GM23338 (cell line): ENCODE measurements at regions not wholly inside any gene's neighbourhood (a gene's known extent, or its start where the extent isn't known, plus 50 kb on each side); places are given as distances from the start of the nearest gene placed in this dataset.

ENCODE experiments used
- ATAC-seq: fragments of 200-7000 bp; cut with Tn5 transposase; 3 replicates; pipeline ENCODE4 v1.9.1; 2020
- DNase-seq: peaks from one replicate; pipeline ENCODE4 v3.0.0-alpha.2; 2015; ENCODE audit warnings: low spot score
- H2AFZ ChIP-seq: fragments of 200-600 bp; sonication (generic); 2 replicates; pipeline ENCODE4 v1.8.0; 2016; ENCODE audit warnings: antibody characterized with exemption, mild to moderate bottlenecking, moderate library complexity
- H3F3A ChIP-seq: fragments of 200-600 bp; sonication (generic); replicated peaks from 2 replicates; pipeline ENCODE4 v1.8.0; 2017; ENCODE audit warnings: antibody characterized with exemption, mixed run types, low read depth
- H3K27ac ChIP-seq: fragments of 200-600 bp; sonication (generic); 2 replicates; pipeline ENCODE4 v1.6.1; 2016; ENCODE audit warnings: low read depth
- H3K27me3 ChIP-seq: fragments of 200-600 bp; sonication (generic); 2 replicates; pipeline ENCODE4 v1.8.0; 2016; ENCODE audit warnings: mild to moderate bottlenecking, mixed run types, moderate library complexity; ENCODE audit not compliant: insufficient read depth
- H3K36me3 ChIP-seq: fragments of 200-600 bp; sonication (generic); 2 replicates; pipeline ENCODE4 v1.8.0; 2016; ENCODE audit warnings: mild to moderate bottlenecking; ENCODE audit not compliant: insufficient read depth
- H3K4me1 ChIP-seq: fragments of 200-600 bp; sonication (generic); 2 replicates; pipeline ENCODE4 v1.8.0; 2016; ENCODE audit warnings: mild to moderate bottlenecking, moderate library complexity; ENCODE audit not compliant: insufficient read depth
- H3K4me2 ChIP-seq: fragments of 200-600 bp; sonication (generic); 2 replicates; pipeline ENCODE4 v1.7.1; 2017; ENCODE audit warnings: mixed run types
- H3K4me3 ChIP-seq: fragments of 200-600 bp; sonication (generic); 2 replicates; pipeline ENCODE4 v1.6.1; 2016; ENCODE audit warnings: mixed run types
- H3K79me2 ChIP-seq: fragments of 200-600 bp; sonication (generic); replicated peaks from 2 replicates; pipeline ENCODE4 v1.8.0; 2017; ENCODE audit warnings: mild to moderate bottlenecking; ENCODE audit not compliant: insufficient read depth
- H3K9me2 ChIP-seq: fragments of 200-600 bp; sonication (generic); 2 replicates; pipeline ENCODE4 v1.8.0; 2017; ENCODE audit not compliant: insufficient read depth
- H4K20me1 ChIP-seq: fragments of 200-600 bp; sonication (generic); replicated peaks from 2 replicates; pipeline ENCODE4 v1.8.0; 2017; ENCODE audit warnings: mild to moderate bottlenecking; ENCODE audit not compliant: insufficient read depth
- H3K27ac Mint-ChIP-seq: 2 replicates; pipeline ENCODE4 v1.8.0; 2020; ENCODE audit warnings: inconsistent platforms, mild to moderate bottlenecking, moderate library complexity, mixed read lengths
- H3K27me3 Mint-ChIP-seq: 3 replicates; pipeline ENCODE4 v1.8.0; 2022; ENCODE audit warnings: low read depth, mild to moderate bottlenecking, moderate library complexity, mixed read lengths, inconsistent platforms; ENCODE audit not compliant: insufficient read depth, poor library complexity
- H3K36me3 Mint-ChIP-seq: 3 replicates; pipeline ENCODE4 v1.8.0; 2021; ENCODE audit warnings: low read depth, mild to moderate bottlenecking, inconsistent platforms, moderate library complexity, mixed read lengths
- H3K4me1 Mint-ChIP-seq: 3 replicates; pipeline ENCODE4 v1.8.0; 2020; ENCODE audit warnings: mild to moderate bottlenecking, inconsistent platforms, mixed read lengths
- H3K4me3 Mint-ChIP-seq: 3 replicates; pipeline ENCODE4 v1.8.0; 2021; ENCODE audit warnings: moderate library complexity, mild to moderate bottlenecking, inconsistent platforms, mixed read lengths
- H3K9me3 Mint-ChIP-seq: 3 replicates; pipeline ENCODE4 v1.8.0; 2020; ENCODE audit warnings: moderate library complexity, mild to moderate bottlenecking, inconsistent platforms, mixed read lengths
- CREB1 ChIP-seq: fragments of 250-450 bp; sonication (Bioruptor Pico); IDR thresholded peaks from 2 replicates; pipeline ENCODE4 v1.5.0; 2020; ENCODE audit warnings: low read depth, mild to moderate bottlenecking, moderate library complexity
- CTCF ChIP-seq, 2 experiments: fragments of 200-600 bp in 1 of 2; sonication (generic) in 1 of 2; conservative IDR thresholded peaks; 2 replicates each; pipeline versions ENCODE4 v1.5.1 to v1.6.1; 2016 to 2017; ENCODE audit warnings: antibody characterized with exemption in 2 of 2, low read depth in 2 of 2, mild to moderate bottlenecking in 2 of 2, moderate library complexity in 1 of 2
- ETS1 ChIP-seq: IDR thresholded peaks from 2 replicates; pipeline ENCODE4 v1.6.1; 2016; ENCODE audit warnings: antibody characterized with exemption
- EZH2 ChIP-seq: fragments of 200-600 bp; sonication (generic); IDR thresholded peaks from one replicate; pipeline ENCODE4 v1.8.0; 2017; ENCODE audit warnings: antibody characterized with exemption, mild to moderate bottlenecking, low read depth; ENCODE audit not compliant: unreplicated experiment
- EZH2phosphoT487 ChIP-seq: fragments of 200-600 bp; sonication (generic); IDR thresholded peaks from one replicate; pipeline ENCODE4 v1.8.1; 2018; ENCODE audit warnings: antibody characterized with exemption; ENCODE audit not compliant: unreplicated experiment
- JUNB ChIP-seq: IDR thresholded peaks from one replicate; pipeline ENCODE4 v1.6.1; 2016; ENCODE audit warnings: antibody characterized with exemption; ENCODE audit not compliant: unreplicated experiment
- NANOG ChIP-seq: IDR thresholded peaks from 2 replicates; pipeline ENCODE4 v1.6.1; 2016; ENCODE audit warnings: antibody characterized with exemption, borderline replicate concordance
- POLR2AphosphoS5 ChIP-seq: IDR thresholded peaks from 2 replicates; pipeline ENCODE4 v1.6.1; 2016; ENCODE audit warnings: antibody characterized with exemption, low read depth
- REST ChIP-seq: IDR thresholded peaks from one replicate; pipeline ENCODE4 v1.6.1; 2018; ENCODE audit warnings: antibody characterized with exemption; ENCODE audit not compliant: unreplicated experiment
- STAT1 ChIP-seq: IDR thresholded peaks from one replicate; pipeline ENCODE4 v1.6.1; 2016; ENCODE audit warnings: antibody characterized with exemption; ENCODE audit not compliant: unreplicated experiment
- ZNF114 ChIP-seq: fragments of 250-450 bp; sonication (Bioruptor Pico); IDR thresholded peaks from 2 replicates; pipeline ENCODE4 v1.5.0; 2020; ENCODE audit warnings: mild to moderate bottlenecking, moderate library complexity
- ZNF331 ChIP-seq: fragments of 250-450 bp; sonication (Bioruptor Pico); IDR thresholded peaks from 2 replicates; pipeline ENCODE4 v1.5.0; 2020; ENCODE audit warnings: low read depth, mild to moderate bottlenecking, moderate library complexity
- ZNF462 ChIP-seq: fragments of 250-450 bp; sonication (Bioruptor Pico); IDR thresholded peaks from 2 replicates; pipeline ENCODE4 v1.5.0; 2020; ENCODE audit warnings: mild to moderate bottlenecking, moderate library complexity

- Histone ChIP-seq H4K20me1 (no peaks in the 10 kb centered on the region), H3K9me2 (no peaks in the 10 kb centered on the region; the same call in 1 of the 2 replicates), H2AFZ (no peak overlapping the region), H3K79me2 (no peaks in the 10 kb centered on the region), H3K27me3 (no peaks in the 10 kb centered on the region), H3K4me1 (peaks cover 26% of the 10 kb centered on the region), H3K27ac (no peak overlapping the region), H3K4me2 (no peak overlapping the region), H3F3A (no peaks in the 10 kb centered on the region), H3K36me3 (no peaks in the 10 kb centered on the region), H3K4me3 (no peak overlapping the region)
- peaks cover 21% of the 10 kb centered on the region for H3K4me1 Mint-ChIP-seq
- H3K9me3 Mint-ChIP-seq = no peaks in the 10 kb centered on the region
- H3K27me3 Mint-ChIP-seq = peaks cover 4% of the 10 kb centered on the region
- no peaks in the 10 kb centered on the region for H3K36me3 Mint-ChIP-seq
- TF ChIP-seq STAT1 (no peak), ZNF462 (CRISPR knock-in tag) (no peak), REST (no peak), EZH2 (no peak), CREB1 (no peak), ZNF114 (CRISPR knock-in tag) (no peak), JUNB (no peak), NANOG (no peak), POLR2AphosphoS5 (no peak), CTCF (conservative IDR thresholded peaks at IDR 0.05; ENCODE audit: low read depth in 2 of 2) (no peak), ETS1 (no peak), EZH2phosphoT487 (no peak), ZNF331 (CRISPR knock-in tag) (no peak)
- H3K27ac Mint-ChIP-seq = no peak overlapping the region
- DNase-seq (no peak), ATAC-seq (no peak)
- H3K4me3 Mint-ChIP-seq = no peak overlapping the region
Observed at GRCh38 chr4:56247646-56248045, 139.6 kb downstream of the AASDH start.
